Activated B cell treated with CpG ODN at 0.5 μM for 24 hours (primary cell): ENCODE measurements at regions not wholly inside any gene's neighbourhood (a gene's known extent, or its start where the extent isn't known, plus 50 kb on each side); places are given as distances from the start of the nearest gene placed in this dataset.
"Not testable (repeated sequence)": the region's sequence is repeated elsewhere in the genome, so short reads cannot be mapped to it uniquely, and the experiment has no call there.

Experiments used
- ATAC-seq: fragments of 200-7000 bp; cut with Tn5 transposase; one replicate; pipeline ENCODE4 v1.10.0; 2021; ENCODE audit warnings: low read depth, mild to moderate bottlenecking, moderate library complexity
- CTCF ChIA-PET: fragments of 350-600 bp; sonication (Branson Sonifier 250); formaldehyde crosslinking; loops from one replicate; lab custom pipeline; 2021; ENCODE audit warnings: antibody characterized with exemption; lab: Charles Lee
- POLR2A ChIA-PET: fragments of 350-600 bp; sonication (Branson Sonifier 250); formaldehyde crosslinking; loops from one replicate; lab custom pipeline; 2021; ENCODE audit warnings: antibody characterized with exemption; lab: Charles Lee
- DNase-seq: peaks from one replicate; pipeline ENCODE4 v3.0.0; 2022
- H3K27ac Mint-ChIP-seq: one replicate; pipeline ENCODE4 v1.8.0; 2020; ENCODE audit warnings: mixed read lengths
- H3K27me3 Mint-ChIP-seq: one replicate; pipeline ENCODE4 v1.8.0; 2021; ENCODE audit warnings: mixed read lengths
- H3K36me3 Mint-ChIP-seq: one replicate; pipeline ENCODE4 v1.8.0; 2021; ENCODE audit warnings: low read depth, mixed read lengths
- H3K4me1 Mint-ChIP-seq: one replicate; pipeline ENCODE4 v1.8.0; 2021; ENCODE audit warnings: mixed read lengths
- H3K4me3 Mint-ChIP-seq: one replicate; pipeline ENCODE4 v1.8.0; 2020; ENCODE audit warnings: mild to moderate bottlenecking, mixed read lengths
- H3K9me3 Mint-ChIP-seq: one replicate; pipeline ENCODE4 v1.8.0; 2020; ENCODE audit warnings: mixed read lengths
- intact Hi-C: fragments of 100-400 bp; cut with micrococcal nuclease; formaldehyde crosslinking; loops from one replicate; pipeline ENCODE4 v1.15.1; 2024
- TF ChIP-seq, protein P1 (sequence below): fragments of 200-600 bp; IDR thresholded peaks from one replicate; pipeline ENCODE4 v1.8.0; 2022; ENCODE audit warnings: antibody characterized with exemption, mild to moderate bottlenecking

DNA sequence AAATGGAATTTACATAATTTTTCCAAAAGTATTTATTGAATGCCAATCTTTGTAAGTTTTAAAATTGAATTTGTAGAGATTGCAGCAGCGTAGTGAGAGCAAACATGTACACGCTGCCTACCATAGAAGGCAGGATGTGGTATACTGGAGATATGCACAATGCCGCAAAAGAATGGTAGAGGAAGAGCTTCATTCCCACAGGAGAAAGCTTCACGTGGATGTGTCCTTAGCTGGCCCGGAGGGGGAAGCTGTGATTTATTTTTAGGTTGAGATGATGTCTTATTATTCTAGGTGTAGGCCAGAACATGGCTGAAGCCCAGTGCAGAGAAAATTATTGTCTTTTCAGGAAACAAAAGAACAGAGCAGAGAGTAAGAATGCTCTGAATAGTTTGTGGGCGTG is 743.3 kb upstream of the BCHE start:
- Mint-ChIP-seq H3K4me3 (no peak overlapping the region), H3K4me1 (no peaks in the 10 kb centered on the region), H3K27me3 (no peaks in the 10 kb centered on the region), H3K36me3 (no peaks in the 10 kb centered on the region), H3K9me3 (peaks cover 3% of the 10 kb centered on the region), H3K27ac (no peak overlapping the region)
- intact Hi-C loops, result no loop called here
- POLR2A ChIA-PET, result no interaction called here
- CTCF ChIA-PET, result no interaction called here
- TF ChIP-seq, protein P1, sequence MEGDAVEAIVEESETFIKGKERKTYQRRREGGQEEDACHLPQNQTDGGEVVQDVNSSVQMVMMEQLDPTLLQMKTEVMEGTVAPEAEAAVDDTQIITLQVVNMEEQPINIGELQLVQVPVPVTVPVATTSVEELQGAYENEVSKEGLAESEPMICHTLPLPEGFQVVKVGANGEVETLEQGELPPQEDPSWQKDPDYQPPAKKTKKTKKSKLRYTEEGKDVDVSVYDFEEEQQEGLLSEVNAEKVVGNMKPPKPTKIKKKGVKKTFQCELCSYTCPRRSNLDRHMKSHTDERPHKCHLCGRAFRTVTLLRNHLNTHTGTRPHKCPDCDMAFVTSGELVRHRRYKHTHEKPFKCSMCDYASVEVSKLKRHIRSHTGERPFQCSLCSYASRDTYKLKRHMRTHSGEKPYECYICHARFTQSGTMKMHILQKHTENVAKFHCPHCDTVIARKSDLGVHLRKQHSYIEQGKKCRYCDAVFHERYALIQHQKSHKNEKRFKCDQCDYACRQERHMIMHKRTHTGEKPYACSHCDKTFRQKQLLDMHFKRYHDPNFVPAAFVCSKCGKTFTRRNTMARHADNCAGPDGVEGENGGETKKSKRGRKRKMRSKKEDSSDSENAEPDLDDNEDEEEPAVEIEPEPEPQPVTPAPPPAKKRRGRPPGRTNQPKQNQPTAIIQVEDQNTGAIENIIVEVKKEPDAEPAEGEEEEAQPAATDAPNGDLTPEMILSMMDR, result no peak
- ATAC-seq, result no peak
- DNase-seq, result no peak

DNA sequence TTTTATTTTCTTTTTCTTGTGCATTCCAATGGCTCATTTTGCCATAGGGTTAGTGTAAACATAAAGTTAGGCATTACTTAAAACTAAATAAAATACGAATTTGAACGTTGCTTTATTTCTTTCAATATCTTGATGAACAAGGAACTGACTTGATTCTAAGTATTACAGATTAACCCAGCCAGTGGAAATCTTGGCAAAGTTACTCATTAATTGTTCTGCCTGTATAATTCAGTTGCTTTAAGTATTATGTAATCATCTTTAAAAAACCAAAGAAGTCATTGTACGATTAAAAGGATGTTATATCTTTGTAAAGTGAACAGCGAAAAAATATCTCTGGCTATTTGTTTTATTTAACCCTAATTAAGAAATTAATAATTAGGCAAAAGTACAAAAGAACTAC is 737.9 kb upstream of the BCHE start:
- TF ChIP-seq, protein P1, result no peak
- Mint-ChIP-seq H3K36me3 (no peaks in the 10 kb centered on the region), H3K4me1 (no peaks in the 10 kb centered on the region)

DNA sequence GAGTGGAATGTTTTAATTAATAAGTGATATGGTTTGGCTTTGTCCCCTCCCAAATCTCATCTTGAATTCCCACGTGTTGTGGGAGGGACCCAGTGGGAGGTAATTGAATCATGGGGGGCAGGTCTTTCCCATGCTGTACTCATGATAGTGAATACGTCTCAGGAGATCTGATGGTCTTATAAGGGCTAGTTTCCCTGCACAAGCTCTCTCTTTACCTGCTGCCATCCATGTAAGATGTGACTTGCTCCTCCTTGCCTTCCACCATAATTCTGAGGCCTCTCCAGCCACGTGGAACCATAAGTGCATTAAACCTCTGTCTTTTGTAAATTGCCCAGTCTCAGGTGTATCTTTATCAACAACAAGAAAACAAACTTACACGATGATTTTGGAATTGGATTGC is 734.5 kb upstream of the BCHE start:
- H3K4me1 Mint-ChIP-seq, POLR2A ChIA-PET, H3K27me3 Mint-ChIP-seq, DNase-seq, CTCF ChIA-PET, H3K9me3 Mint-ChIP-seq, intact Hi-C loops, H3K27ac Mint-ChIP-seq, H3K4me3 Mint-ChIP-seq, H3K36me3 Mint-ChIP-seq, ATAC-seq: not testable (repeated sequence)

More for the DNA sequence above, 737.9 kb upstream of the BCHE start:
- intact Hi-C loops, result no loop called here
- Mint-ChIP-seq H3K4me3 (no peak overlapping the region), H3K27ac (no peak overlapping the region), H3K27me3 (no peaks in the 10 kb centered on the region), H3K9me3 (peaks cover 6% of the 10 kb centered on the region)
- ChIA-PET CTCF (no interaction called here), POLR2A (no interaction called here)
- DNase-seq (no peak), ATAC-seq (no peak)

DNA sequence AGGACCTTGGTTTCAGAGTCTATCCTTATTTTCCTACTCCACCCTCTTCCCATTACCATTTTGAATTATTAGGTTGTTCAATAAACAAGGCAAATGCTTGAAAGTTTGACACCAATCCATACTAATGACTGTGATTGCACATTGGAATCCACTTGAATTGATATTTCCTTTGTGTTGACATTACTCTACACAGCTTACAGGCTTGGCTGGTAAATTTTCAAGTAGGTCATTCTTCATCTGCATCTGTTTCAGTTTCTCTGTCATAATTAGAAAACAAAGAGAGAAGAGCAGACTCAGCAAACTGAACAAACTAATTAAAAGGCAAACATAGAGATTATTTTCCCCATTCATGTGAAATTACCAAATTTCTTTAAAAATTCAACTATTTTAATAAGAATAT is 732.9 kb upstream of the BCHE start:
- peaks cover 6% of the 10 kb centered on the region for H3K9me3 Mint-ChIP-seq

DNA sequence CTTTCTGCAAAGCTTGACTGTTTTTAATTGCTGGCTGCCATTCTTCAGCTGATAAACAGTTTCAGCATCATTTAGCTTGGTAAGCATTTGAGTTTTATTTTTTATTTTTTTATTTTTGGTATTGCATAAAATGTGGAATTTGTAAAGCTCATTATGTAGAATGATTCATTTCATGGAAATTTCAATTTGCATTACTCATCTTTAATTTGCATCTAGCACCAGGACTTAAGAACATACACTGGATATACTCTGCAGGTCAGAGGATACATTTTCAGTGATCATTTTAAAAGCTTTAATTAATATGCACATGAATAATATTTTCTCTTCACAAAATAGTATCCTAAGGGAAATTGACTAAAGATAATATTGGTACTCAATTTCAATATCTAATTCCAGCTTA is 732.4 kb upstream of the BCHE start:
- TF ChIP-seq, protein P1, result no peak
- POLR2A ChIA-PET, result no interaction called here
- CTCF ChIA-PET, result no interaction called here
- H3K27ac Mint-ChIP-seq, result no peak overlapping the region
- H3K4me1 Mint-ChIP-seq, result no peaks in the 10 kb centered on the region
- intact Hi-C loops, result no loop called here
- no peaks in the 10 kb centered on the region for H3K36me3 Mint-ChIP-seq
- H3K4me3 Mint-ChIP-seq, result no peak overlapping the region
- DNase-seq (no peak), ATAC-seq (no peak)
- H3K9me3 Mint-ChIP-seq, result peaks cover 6% of the 10 kb centered on the region
- H3K27me3 Mint-ChIP-seq, result no peaks in the 10 kb centered on the region

More for the DNA sequence above, 732.9 kb upstream of the BCHE start:
- ATAC-seq (no peak), DNase-seq (no peak)
- TF ChIP-seq, protein P1, result no peak
- Mint-ChIP-seq H3K36me3 (no peaks in the 10 kb centered on the region), H3K27me3 (no peaks in the 10 kb centered on the region), H3K4me3 (no peak overlapping the region), H3K4me1 (no peaks in the 10 kb centered on the region), H3K27ac (no peak overlapping the region)
- ChIA-PET POLR2A (no interaction called here), CTCF (no interaction called here)
- intact Hi-C loops, result no loop called here

DNA sequence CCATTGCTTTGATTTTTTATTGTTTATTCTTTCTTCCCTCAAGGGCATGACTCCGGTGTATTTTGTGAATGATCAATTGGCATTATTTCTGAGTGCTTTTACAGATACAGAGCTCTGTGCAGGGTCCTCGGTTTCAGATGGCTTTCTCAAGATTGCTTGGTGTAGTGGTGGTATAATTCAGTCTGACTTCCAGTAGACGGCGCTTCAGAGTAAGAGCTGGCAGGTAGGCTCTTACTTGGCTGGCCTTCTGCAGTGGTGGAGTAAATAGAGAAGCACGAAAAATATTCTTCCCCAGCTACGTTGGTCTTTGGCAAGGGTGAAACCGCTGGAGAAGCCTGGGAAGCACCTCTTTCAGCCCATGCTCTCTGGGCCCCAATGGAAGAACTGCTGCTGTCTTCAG is 723.0 kb upstream of the BCHE start:
- intact Hi-C loops, result no loop called here
- TF ChIP-seq, protein P1, result no peak

More for the DNA sequence above, 723.0 kb upstream of the BCHE start:
- ATAC-seq (no peak), DNase-seq (no peak)
- H3K27ac Mint-ChIP-seq, result no peak overlapping the region
- no peaks in the 10 kb centered on the region for H3K4me1 Mint-ChIP-seq
- peaks cover 10% of the 10 kb centered on the region for H3K9me3 Mint-ChIP-seq
- H3K4me3 Mint-ChIP-seq, result no peak overlapping the region
- no peaks in the 10 kb centered on the region for H3K36me3 Mint-ChIP-seq
- CTCF ChIA-PET, result no interaction called here
- POLR2A ChIA-PET, result no interaction called here
- no peaks in the 10 kb centered on the region for H3K27me3 Mint-ChIP-seq
